ENCODE measurements at regions not wholly inside any gene's neighbourhood (a gene's known extent, or its start where the extent isn't known, plus 50 kb on each side); places are given as distances from the start of the nearest gene placed in this dataset.

DNA sequence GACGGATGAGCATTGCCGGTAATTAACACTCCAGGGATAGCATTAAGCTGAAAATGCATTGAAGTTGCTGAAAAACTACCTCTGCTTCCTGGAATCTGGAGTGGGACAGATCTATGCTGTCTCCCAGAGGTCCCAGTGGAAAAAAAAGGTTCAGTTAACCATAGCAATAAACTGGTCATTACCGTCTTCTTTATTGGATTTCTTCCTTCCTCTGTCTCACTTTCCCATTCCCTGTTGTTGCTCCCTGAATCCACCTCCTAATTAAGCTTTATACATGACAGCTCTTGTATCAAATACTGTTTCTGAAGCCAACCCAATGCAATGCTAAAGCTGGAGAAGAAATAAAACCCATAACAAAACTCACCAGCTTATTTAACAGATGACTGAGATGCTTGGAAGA, 1805.9 kb downstream of the NCAM2 start:
- no peak for TF ChIP-seq NFRKB (IDR thresholded peaks at IDR 0.05)
- no peak for TF ChIP-seq SP1 (IDR thresholded peaks at IDR 0.05)
- no peak for TF ChIP-seq SUZ12 (IDR thresholded peaks at IDR 0.05)
- no peak for TF ChIP-seq HDGF (IDR thresholded peaks at IDR 0.05; ENCODE audit: borderline replicate concordance)
- TF ChIP-seq TARDBP (IDR thresholded peaks at IDR 0.05) = no peak
- TF ChIP-seq ARNT (IDR thresholded peaks at IDR 0.05) = no peak
- TF ChIP-seq ZNF384 (IDR thresholded peaks at IDR 0.05) = no peak
- TF ChIP-seq BHLHE40 (IDR thresholded peaks at IDR 0.05; ENCODE audit: borderline replicate concordance) = no peak
- TF ChIP-seq FOXA1 (IDR thresholded peaks at IDR 0.05) = no peak
- no peak for TF ChIP-seq FOXM1 (IDR thresholded peaks at IDR 0.05; ENCODE audit: borderline replicate concordance)
